GM12878 (cell line): ENCODE measurements at regions not wholly inside any gene's neighbourhood (a gene's known extent, or its start where the extent isn't known, plus 50 kb on each side); places are given as distances from the start of the nearest gene placed in this dataset.

ENCODE experiments used
- ATAC-seq: fragments of 200-7000 bp; cut with Tn5 transposase; 3 replicates; pipeline ENCODE4 v1.9.1; 2020; ENCODE audit warnings: mild to moderate bottlenecking, moderate library complexity
- BruUV-seq: library from RNA; stranded (reverse); fragments of 400-500 nt; replicated peaks from 2 replicates; lab custom pipeline; 2021; lab: Mats Ljungman, UMichigan
- CTCF ChIA-PET: fragments of 300-600 bp; sonication (Branson Sonifier 250); formaldehyde crosslinking; extraction: SDS; loops from one replicate; lab custom pipeline; 2021; ENCODE audit warnings: inconsistent platforms; lab: Yijun Ruan, JAX
- POLR2A ChIA-PET: fragments of 350-600 bp; formaldehyde crosslinking; extraction: SDS; loops from one replicate; lab custom pipeline; 2021; ENCODE audit warnings: inconsistent platforms; lab: Charles Lee
- RAD21 ChIA-PET: fragments of 300-600 bp; sonication (Branson Sonifier 250); formaldehyde crosslinking; loops from one replicate; lab custom pipeline; 2023; ENCODE audit warnings: antibody characterized with exemption; ENCODE audit not compliant: unreplicated experiment; lab: Charles Lee
- SMC1A ChIA-PET: fragments of 300-600 bp; sonication (Branson Sonifier 250); formaldehyde crosslinking; loops from one replicate; lab custom pipeline; 2023; ENCODE audit not compliant: unreplicated experiment, uncharacterized antibody; lab: Charles Lee
- DNase-seq: peaks from one replicate; pipeline ENCODE4 v3.0.0-alpha.2; 2011; ENCODE audit warnings: low read depth, low spot score
- FAIRE-seq: peaks from 3 replicates; lab custom pipeline; 2011; peaks lifted over from hg19 to GRCh38; lab: Jason Lieb, UNC
- H2AFZ ChIP-seq: 2 replicates; pipeline ENCODE4 v1.6.0; 2011; ENCODE audit warnings: low read depth, low read length, control low read depth; ENCODE audit not compliant: control insufficient read depth
- H3K27ac ChIP-seq: 2 replicates; pipeline ENCODE4 v1.5.1; 2011; ENCODE audit warnings: control low read depth; ENCODE audit not compliant: control insufficient read depth, insufficient read depth
- H3K27me3 ChIP-seq, 2 experiments: replicated peaks in 1 of 2; 2 replicates each; pipeline versions ENCODE4 v1.6.0 to v1.6.1; 2011; ENCODE audit warnings: low read length in 1 of 2; ENCODE audit not compliant: control insufficient read depth in 2 of 2, insufficient read depth in 2 of 2
- H3K36me3 ChIP-seq, 2 experiments: 2 replicates each; pipeline ENCODE4 v1.5.1; 2011; ENCODE audit warnings: low read length in 1 of 2; ENCODE audit not compliant: control insufficient read depth in 2 of 2, insufficient read depth in 2 of 2
- H3K4me1 ChIP-seq: 2 replicates; pipeline ENCODE4 v1.6.1; 2011; ENCODE audit warnings: mild to moderate bottlenecking, low read length, moderate library complexity, mixed read lengths; ENCODE audit not compliant: control insufficient read depth, insufficient read depth
- H3K4me2 ChIP-seq: 2 replicates; pipeline ENCODE4 v1.6.0; 2011; ENCODE audit warnings: control low read depth; ENCODE audit not compliant: control insufficient read depth, insufficient read depth
- H3K4me3 ChIP-seq: fragments of 200-600 bp; sonication (generic); 2 replicates; pipeline ENCODE4 v1.5.1; 2016
- H3K79me2 ChIP-seq: 2 replicates; pipeline ENCODE4 v1.6.0; 2011; ENCODE audit warnings: low read length; ENCODE audit not compliant: control insufficient read depth, insufficient read depth
- H3K9ac ChIP-seq: 2 replicates; pipeline ENCODE4 v1.8.0; 2011; ENCODE audit warnings: low read length, control low read depth, mixed read lengths; ENCODE audit not compliant: control insufficient read depth, insufficient read depth
- H3K9me3 ChIP-seq: replicated peaks from 3 replicates; pipeline ENCODE4 v1.5.1; 2011; ENCODE audit warnings: mild to moderate bottlenecking, low read length; ENCODE audit not compliant: control insufficient read depth, insufficient read depth
- H4K20me1 ChIP-seq: 2 replicates; pipeline ENCODE4 v1.6.0; 2011; ENCODE audit not compliant: control insufficient read depth, insufficient read depth
- ATF7 ChIP-seq: fragments of 450-650 bp; IDR thresholded peaks from 2 replicates; pipeline ENCODE4 v1.6.1; 2016; ENCODE audit warnings: low read depth, mild to moderate bottlenecking
- EP300 ChIP-seq, 2 experiments: fragments of 150-350 bp in 1 of 2; IDR thresholded peaks; 2 replicates each; pipeline ENCODE4 v1.6.1; 2011 to 2012; ENCODE audit warnings: low read depth in 2 of 2, low read length in 2 of 2, borderline replicate concordance in 1 of 2, improper control_type of control experiment in 1 of 2, inconsistent platforms in 1 of 2; ENCODE audit not compliant: control insufficient read depth in 1 of 2
- HCFC1 ChIP-seq: fragments of 150-350 bp; IDR thresholded peaks from 2 replicates; pipeline ENCODE4 v1.6.1; 2014; ENCODE audit warnings: low read length
- KAT2A ChIP-seq: conservative IDR thresholded peaks from 2 replicates; pipeline ENCODE4 v1.6.1; 2011; ENCODE audit warnings: low read depth, low read length; ENCODE audit not compliant: control insufficient read depth
- RAD21 ChIP-seq: IDR thresholded peaks from 2 replicates; pipeline ENCODE4 v1.6.1; 2011; ENCODE audit warnings: mild to moderate bottlenecking, low read depth, low read length, moderate library complexity; ENCODE audit not compliant: insufficient read depth
- RFX5 ChIP-seq: IDR thresholded peaks from 2 replicates; pipeline ENCODE4 v1.6.1; 2011; ENCODE audit warnings: low read depth, low read length, improper control_type of control experiment
- TARDBP ChIP-seq: IDR thresholded peaks from 2 replicates; pipeline ENCODE4 v1.6.1; 2016; ENCODE audit warnings: borderline replicate concordance
- WGBS: methylation state at CpG from one replicate; pipeline ENCODE4 v1.1.6; 2016; ENCODE audit warnings: low lambda C conversion rate; ENCODE audit not compliant: insufficient replicate concordance, insufficient coverage; ENCODE audit errors: missing lambda C conversion rate; 5-methylcytosine and 5-hydroxymethylcytosine counted together
- in situ Hi-C: fragments of 300-500 bp; cut with MboI; formaldehyde crosslinking; loops from 9 replicates; pipeline ENCODE4 v1.14.3; 2018; ENCODE audit warnings: mixed read lengths
- intact Hi-C: fragments of 100-400 bp; cut with micrococcal nuclease; formaldehyde crosslinking; loops from one replicate; pipeline ENCODE4 v1.14.2; 2022; ENCODE audit not compliant: unreplicated experiment
- TF ChIP-seq, protein P1 (sequence below): fragments of 450-650 bp; conservative IDR thresholded peaks from 2 replicates; pipeline ENCODE4 v1.6.1; 2017; ENCODE audit warnings: mild to moderate bottlenecking, moderate library complexity
- TF ChIP-seq, protein P2 (sequence below): fragments of 450-650 bp; IDR thresholded peaks from 2 replicates; pipeline ENCODE4 v1.6.1; 2017; ENCODE audit warnings: antibody characterized with exemption, mild to moderate bottlenecking, moderate library complexity
- TF ChIP-seq, protein P3 (sequence below): fragments of 450-650 bp; IDR thresholded peaks from 2 replicates; pipeline ENCODE4 v1.6.1; 2017; ENCODE audit warnings: mild to moderate bottlenecking
- TF ChIP-seq, protein P4 (sequence below): fragments of 150-350 bp; IDR thresholded peaks from 2 replicates; pipeline ENCODE4 v1.6.1; 2016; ENCODE audit warnings: low read depth, low read length

DNA sequence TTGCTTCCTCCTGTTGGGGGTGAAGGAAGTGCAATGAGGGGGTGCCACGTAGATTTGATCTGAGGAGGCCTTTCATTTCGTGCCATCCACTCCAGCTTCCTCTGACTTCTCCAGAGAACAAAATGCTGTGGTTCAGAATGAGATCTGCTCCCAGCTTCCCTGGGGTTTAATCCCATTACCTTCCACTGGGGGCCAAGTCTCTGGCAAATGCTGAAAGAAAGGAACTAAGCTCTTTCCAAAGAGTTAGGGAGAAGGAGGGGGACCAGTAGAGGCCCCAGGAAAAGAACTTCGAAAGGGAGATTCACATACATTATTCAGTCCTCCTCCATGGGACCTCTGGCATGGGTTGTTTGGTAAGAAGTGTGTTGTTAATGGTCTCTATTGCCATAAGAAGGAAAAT, 727.0 kb downstream of the TYW1 start (continued):
- TF ChIP-seq, protein P1, sequence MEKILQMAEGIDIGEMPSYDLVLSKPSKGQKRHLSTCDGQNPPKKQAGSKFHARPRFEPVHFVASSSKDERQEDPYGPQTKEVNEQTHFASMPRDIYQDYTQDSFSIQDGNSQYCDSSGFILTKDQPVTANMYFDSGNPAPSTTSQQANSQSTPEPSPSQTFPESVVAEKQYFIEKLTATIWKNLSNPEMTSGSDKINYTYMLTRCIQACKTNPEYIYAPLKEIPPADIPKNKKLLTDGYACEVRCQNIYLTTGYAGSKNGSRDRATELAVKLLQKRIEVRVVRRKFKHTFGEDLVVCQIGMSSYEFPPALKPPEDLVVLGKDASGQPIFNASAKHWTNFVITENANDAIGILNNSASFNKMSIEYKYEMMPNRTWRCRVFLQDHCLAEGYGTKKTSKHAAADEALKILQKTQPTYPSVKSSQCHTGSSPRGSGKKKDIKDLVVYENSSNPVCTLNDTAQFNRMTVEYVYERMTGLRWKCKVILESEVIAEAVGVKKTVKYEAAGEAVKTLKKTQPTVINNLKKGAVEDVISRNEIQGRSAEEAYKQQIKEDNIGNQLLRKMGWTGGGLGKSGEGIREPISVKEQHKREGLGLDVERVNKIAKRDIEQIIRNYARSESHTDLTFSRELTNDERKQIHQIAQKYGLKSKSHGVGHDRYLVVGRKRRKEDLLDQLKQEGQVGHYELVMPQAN = no peak
- TF ChIP-seq RAD21 = no peak
- TF ChIP-seq, protein P2, sequence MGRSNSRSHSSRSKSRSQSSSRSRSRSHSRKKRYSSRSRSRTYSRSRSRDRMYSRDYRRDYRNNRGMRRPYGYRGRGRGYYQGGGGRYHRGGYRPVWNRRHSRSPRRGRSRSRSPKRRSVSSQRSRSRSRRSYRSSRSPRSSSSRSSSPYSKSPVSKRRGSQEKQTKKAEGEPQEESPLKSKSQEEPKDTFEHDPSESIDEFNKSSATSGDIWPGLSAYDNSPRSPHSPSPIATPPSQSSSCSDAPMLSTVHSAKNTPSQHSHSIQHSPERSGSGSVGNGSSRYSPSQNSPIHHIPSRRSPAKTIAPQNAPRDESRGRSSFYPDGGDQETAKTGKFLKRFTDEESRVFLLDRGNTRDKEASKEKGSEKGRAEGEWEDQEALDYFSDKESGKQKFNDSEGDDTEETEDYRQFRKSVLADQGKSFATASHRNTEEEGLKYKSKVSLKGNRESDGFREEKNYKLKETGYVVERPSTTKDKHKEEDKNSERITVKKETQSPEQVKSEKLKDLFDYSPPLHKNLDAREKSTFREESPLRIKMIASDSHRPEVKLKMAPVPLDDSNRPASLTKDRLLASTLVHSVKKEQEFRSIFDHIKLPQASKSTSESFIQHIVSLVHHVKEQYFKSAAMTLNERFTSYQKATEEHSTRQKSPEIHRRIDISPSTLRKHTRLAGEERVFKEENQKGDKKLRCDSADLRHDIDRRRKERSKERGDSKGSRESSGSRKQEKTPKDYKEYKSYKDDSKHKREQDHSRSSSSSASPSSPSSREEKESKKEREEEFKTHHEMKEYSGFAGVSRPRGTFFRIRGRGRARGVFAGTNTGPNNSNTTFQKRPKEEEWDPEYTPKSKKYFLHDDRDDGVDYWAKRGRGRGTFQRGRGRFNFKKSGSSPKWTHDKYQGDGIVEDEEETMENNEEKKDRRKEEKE = no peak
- TF ChIP-seq HCFC1 = no peak

DNA sequence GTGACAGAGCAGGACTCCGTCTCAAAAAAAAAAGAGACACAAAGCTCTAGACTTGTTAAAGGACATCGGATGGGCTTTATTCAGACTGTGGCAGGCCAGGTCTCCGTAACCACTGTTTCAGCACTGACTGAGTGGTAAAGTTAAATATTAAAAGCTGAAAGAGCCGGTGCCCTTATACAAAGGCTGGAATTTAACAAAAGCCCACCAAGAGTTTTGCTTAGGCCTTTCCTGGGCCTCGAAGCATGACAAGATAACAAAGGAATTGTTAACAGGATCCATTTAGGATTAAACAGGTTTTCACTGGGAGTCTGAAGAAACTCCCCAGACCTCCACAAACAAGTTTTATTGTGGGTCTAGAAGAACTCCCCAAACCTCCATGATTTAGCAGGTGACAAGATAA, 727.8 kb downstream of the TYW1 start:
- CTCF ChIA-PET = no interaction called here
- DNase-seq (no peak), FAIRE-seq (no peak), ATAC-seq (no peak)
- 42% methylated on average over 5 of the region's 5 CpGs for WGBS
- intact Hi-C loops = no loop called here
- in situ Hi-C loops = no loop called here
- SMC1A ChIA-PET = interaction anchor here (0.6 kb wide), 1 partner anchor 1802 kb away, joined by 3 read pairs; no protein-coding TSS in a partner anchor
- H2AFZ ChIP-seq = no peak overlapping the region
- POLR2A ChIA-PET = no interaction called here
- H3K4me3 ChIP-seq = no peak overlapping the region
- no peak overlapping the region for H3K27ac ChIP-seq
- no peaks in the 10 kb centered on the region for H4K20me1 ChIP-seq
- H3K4me1 ChIP-seq = no peaks in the 10 kb centered on the region
- no peaks in the 10 kb centered on the region for H3K79me2 ChIP-seq
- no peak overlapping the region for H3K4me2 ChIP-seq
- no peaks in the 10 kb centered on the region for H3K27me3 ChIP-seq
- H3K9ac ChIP-seq = no peak overlapping the region
- BruUV-seq = no TSS peak
- H3K36me3 ChIP-seq = no peaks in the 10 kb centered on the region
- no peaks in the 10 kb centered on the region for H3K9me3 ChIP-seq
- RAD21 ChIA-PET = no interaction called here
- TF ChIP-seq, protein P3, sequence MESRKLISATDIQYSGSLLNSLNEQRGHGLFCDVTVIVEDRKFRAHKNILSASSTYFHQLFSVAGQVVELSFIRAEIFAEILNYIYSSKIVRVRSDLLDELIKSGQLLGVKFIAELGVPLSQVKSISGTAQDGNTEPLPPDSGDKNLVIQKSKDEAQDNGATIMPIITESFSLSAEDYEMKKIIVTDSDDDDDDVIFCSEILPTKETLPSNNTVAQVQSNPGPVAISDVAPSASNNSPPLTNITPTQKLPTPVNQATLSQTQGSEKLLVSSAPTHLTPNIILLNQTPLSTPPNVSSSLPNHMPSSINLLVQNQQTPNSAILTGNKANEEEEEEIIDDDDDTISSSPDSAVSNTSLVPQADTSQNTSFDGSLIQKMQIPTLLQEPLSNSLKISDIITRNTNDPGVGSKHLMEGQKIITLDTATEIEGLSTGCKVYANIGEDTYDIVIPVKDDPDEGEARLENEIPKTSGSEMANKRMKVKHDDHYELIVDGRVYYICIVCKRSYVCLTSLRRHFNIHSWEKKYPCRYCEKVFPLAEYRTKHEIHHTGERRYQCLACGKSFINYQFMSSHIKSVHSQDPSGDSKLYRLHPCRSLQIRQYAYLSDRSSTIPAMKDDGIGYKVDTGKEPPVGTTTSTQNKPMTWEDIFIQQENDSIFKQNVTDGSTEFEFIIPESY = no peak
- TF ChIP-seq, protein P4, sequence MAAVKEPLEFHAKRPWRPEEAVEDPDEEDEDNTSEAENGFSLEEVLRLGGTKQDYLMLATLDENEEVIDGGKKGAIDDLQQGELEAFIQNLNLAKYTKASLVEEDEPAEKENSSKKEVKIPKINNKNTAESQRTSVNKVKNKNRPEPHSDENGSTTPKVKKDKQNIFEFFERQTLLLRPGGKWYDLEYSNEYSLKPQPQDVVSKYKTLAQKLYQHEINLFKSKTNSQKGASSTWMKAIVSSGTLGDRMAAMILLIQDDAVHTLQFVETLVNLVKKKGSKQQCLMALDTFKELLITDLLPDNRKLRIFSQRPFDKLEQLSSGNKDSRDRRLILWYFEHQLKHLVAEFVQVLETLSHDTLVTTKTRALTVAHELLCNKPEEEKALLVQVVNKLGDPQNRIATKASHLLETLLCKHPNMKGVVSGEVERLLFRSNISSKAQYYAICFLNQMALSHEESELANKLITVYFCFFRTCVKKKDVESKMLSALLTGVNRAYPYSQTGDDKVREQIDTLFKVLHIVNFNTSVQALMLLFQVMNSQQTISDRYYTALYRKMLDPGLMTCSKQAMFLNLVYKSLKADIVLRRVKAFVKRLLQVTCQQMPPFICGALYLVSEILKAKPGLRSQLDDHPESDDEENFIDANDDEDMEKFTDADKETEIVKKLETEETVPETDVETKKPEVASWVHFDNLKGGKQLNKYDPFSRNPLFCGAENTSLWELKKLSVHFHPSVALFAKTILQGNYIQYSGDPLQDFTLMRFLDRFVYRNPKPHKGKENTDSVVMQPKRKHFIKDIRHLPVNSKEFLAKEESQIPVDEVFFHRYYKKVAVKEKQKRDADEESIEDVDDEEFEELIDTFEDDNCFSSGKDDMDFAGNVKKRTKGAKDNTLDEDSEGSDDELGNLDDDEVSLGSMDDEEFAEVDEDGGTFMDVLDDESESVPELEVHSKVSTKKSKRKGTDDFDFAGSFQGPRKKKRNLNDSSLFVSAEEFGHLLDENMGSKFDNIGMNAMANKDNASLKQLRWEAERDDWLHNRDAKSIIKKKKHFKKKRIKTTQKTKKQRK = no peak
- TF ChIP-seq RFX5 = no peak
- no peak for TF ChIP-seq ATF7
- no peak for TF ChIP-seq EP300 (IDR thresholded peaks at IDR 0.05; ENCODE audit: borderline replicate concordance in 1 of 2, control insufficient read depth in 1 of 2, low read depth in 2 of 2, low read length in 2 of 2)
- no peak for TF ChIP-seq KAT2A
- no peak for TF ChIP-seq TARDBP
